ENCODE measurements at regions not wholly inside any gene's neighbourhood (a gene's known extent, or its start where the extent isn't known, plus 50 kb on each side); places are given as distances from the start of the nearest gene placed in this dataset.

GRCh38 chr5:30991462-30991861, 202.0 kb upstream of the CDH6 start (continued):
- TF ChIP-seq ATF3 (IDR thresholded peaks at IDR 0.05; ENCODE audit: insufficient read depth, low read depth, low read length) = no peak
- no peak for TF ChIP-seq BACH1 (IDR thresholded peaks at IDR 0.05; ENCODE audit: low read length)
- no peak for TF ChIP-seq SIRT6 (IDR thresholded peaks at IDR 0.05; ENCODE audit: low read length)
- TF ChIP-seq PHF8 (conservative IDR thresholded peaks at IDR 0.05; ENCODE audit: low read depth, low read length) = no peak

Measured in H1 (cell line).